22Rv1 (cell line): ENCODE measurements at regions not wholly inside any gene's neighbourhood (a gene's known extent, or its start where the extent isn't known, plus 50 kb on each side); places are given as distances from the start of the nearest gene placed in this dataset.

Source experiments
- H3K27ac ChIP-seq: fragments of 450-650 bp; 2 replicates; pipeline ENCODE4 v1.5.1; 2017
- ZFX ChIP-seq: fragments of 450-650 bp; IDR thresholded peaks from 2 replicates; pipeline ENCODE4 v1.6.1; 2017; ENCODE audit warnings: antibody characterized with exemption, borderline replicate concordance
- TF ChIP-seq, protein P1 (sequence below): fragments of 450-650 bp; IDR thresholded peaks from 2 replicates; pipeline ENCODE4 v1.5.1; 2017; ENCODE audit warnings: mild to moderate bottlenecking

DNA sequence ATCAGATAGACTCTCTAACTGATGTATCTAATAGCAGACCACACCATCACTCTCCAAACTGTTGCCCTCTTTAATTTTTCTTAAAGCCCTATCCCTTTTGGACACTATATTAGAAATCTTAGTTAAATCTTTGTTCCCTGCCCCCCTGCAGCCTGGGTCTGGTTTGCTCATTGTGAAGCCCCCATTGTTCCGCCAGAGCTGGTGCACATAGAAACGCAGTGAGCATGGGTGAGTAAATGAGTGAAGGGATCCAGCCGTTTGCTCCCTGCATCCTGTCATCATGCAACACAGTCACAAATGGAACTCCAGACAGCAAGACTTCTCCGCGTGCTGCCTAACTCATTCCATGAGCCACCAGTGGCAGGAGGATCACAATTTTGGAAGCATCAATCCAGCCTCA lies 402.5 kb downstream of the PREX1 start:
- no peak overlapping the region for H3K27ac ChIP-seq
- no peak for TF ChIP-seq ZFX
- TF ChIP-seq, protein P1, sequence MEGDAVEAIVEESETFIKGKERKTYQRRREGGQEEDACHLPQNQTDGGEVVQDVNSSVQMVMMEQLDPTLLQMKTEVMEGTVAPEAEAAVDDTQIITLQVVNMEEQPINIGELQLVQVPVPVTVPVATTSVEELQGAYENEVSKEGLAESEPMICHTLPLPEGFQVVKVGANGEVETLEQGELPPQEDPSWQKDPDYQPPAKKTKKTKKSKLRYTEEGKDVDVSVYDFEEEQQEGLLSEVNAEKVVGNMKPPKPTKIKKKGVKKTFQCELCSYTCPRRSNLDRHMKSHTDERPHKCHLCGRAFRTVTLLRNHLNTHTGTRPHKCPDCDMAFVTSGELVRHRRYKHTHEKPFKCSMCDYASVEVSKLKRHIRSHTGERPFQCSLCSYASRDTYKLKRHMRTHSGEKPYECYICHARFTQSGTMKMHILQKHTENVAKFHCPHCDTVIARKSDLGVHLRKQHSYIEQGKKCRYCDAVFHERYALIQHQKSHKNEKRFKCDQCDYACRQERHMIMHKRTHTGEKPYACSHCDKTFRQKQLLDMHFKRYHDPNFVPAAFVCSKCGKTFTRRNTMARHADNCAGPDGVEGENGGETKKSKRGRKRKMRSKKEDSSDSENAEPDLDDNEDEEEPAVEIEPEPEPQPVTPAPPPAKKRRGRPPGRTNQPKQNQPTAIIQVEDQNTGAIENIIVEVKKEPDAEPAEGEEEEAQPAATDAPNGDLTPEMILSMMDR = no peak

DNA sequence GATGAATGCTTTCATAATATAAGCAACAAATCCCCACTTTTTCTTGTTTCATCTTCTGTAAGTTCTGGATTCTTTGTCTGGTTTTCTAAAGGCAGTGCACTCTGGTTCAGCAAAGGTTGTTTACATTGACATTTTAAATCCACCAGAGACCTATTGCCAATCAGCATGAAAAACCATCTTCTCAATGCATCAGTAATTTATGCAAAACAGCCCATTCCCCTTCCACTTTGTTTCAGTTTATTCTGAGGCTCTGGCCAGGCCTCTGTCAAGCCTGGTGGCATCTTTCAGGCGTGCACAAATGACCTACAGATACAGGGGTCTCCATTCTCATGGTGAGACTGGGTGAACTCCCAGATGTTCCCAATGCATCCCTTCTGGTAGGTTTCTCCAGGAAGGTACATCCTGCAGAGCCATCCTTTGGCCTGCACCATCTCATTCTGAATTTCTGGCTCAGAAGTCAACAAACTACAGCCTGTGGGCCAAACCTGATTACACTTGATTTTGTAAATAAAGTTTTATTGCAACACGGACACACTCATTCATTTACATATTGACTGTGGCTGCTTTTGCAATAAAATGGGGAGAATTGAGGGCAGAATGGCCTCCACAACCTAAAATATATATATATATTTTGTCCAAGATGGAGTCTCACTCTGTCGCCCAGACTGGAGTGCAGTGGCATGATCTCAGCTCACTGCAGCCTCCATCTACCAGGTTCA lies 405.4 kb downstream of the PREX1 start:
- no peak for TF ChIP-seq ZFX
- TF ChIP-seq, protein P1 = no peak
- no peak overlapping the region for H3K27ac ChIP-seq

DNA sequence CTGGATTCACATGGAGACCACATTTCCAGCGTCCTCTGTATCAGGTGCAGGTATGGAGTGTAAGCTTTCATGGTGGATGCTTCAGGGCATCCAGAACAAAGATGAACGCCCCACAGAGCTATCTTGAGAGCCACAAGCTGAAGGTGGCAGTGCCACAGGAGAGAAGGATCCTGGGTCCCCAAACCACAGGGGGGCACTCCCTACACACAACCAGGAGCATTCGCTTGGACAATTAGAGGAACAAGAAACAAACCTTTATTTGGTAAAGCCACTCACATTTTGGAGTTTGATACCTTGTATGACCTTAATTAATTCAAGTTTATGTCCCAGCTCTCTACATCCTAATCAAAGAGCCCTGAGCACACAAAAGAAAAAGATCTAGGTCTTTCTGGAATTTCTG lies 406.3 kb downstream of the PREX1 start:
- TF ChIP-seq ZFX = no peak
- TF ChIP-seq, protein P1 = no peak
- no peak overlapping the region for H3K27ac ChIP-seq

DNA sequence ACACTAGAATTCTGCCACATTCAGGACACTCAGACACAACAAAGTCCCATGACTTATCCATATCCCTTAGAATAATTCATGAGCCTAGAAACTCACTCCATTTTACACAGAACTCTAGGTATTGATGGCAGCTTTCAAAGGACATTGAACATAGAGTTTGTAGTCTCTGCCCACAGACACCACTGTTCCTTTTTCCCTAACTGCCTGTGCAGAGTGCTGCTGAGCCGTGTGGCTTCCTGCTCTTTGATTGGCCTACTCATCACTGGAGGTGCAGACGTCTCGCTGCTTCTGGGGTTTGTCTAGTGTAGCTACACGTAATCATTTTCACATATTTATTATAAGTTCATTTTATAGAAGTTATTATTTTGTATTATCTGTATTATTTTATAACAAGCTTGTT lies 407.6 kb downstream of the PREX1 start:
- H3K27ac ChIP-seq = no peak overlapping the region
- TF ChIP-seq ZFX = no peak
- TF ChIP-seq, protein P1 = no peak

DNA sequence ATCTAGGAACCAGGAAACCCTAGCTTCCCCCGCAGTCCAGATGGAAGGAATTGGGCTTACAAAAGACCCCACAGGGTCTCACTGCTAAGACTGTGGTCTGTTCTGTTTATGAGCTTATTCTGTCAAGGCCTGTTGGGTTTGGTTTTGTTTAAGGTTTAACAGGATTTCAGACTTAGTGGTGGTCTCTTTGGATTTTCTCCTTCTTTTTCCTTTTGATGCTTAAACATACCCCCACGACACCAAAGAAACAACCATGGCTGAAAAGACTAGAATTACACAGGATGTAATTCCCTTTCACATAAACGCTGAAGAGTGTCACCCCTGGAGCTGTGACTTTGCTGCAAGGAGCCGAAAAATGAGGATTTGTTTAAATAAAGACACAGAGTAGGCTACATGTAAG lies 408.6 kb downstream of the PREX1 start:
- no peak overlapping the region for H3K27ac ChIP-seq
- TF ChIP-seq ZFX = no peak
- TF ChIP-seq, protein P1 = no peak

DNA sequence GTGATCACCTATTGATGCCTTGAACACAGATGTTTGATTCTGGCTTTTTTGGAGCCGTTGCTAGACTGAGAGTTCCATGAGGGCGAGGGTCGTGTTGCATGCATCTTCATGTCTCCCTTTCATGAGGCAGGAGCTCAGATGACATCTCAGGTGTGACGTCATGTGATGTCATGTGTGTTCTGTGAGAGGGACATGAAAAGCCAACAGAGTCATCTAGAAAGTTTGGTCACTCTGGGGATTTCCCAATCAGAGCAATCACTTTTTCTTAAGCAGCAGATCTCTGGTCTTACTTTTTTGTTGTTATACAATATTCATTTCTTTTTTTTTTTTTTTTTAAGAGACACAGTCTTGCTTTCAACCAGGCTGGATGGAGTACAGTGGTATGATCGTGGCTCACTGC lies 411.8 kb downstream of the PREX1 start:
- no peak overlapping the region for H3K27ac ChIP-seq
- TF ChIP-seq, protein P1 = no peak
- TF ChIP-seq ZFX = no peak

DNA sequence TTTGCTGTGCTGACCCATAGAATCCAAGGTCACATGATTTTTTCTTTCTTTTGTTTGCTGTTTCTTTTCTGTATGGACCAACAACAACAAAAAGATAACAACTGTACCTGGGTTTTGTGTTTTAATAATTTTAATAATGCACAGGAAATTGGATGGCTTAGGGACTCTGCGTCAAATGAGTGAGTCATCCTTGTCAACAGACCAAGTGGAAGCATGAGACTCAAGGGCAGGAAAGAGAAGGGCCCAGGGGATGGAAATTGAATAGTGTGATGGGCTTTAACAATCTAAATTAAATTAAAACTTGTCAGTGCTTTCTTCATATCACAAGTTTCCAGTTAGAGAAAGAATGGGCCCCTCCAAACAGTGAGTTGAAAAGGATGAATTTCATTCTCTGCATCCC lies 413.0 kb downstream of the PREX1 start:
- H3K27ac ChIP-seq = no peak overlapping the region
- TF ChIP-seq, protein P1 = no peak
- TF ChIP-seq ZFX = no peak
